Dedifferentiated amniotic fluid mesenchymal stem cell (primary cell): ENCODE measurements at regions not wholly inside any gene's neighbourhood (a gene's known extent, or its start where the extent isn't known, plus 50 kb on each side); places are given as distances from the start of the nearest gene placed in this dataset.
"Not testable (repeated sequence)": the region's sequence is repeated elsewhere in the genome, so short reads cannot be mapped to it uniquely, and the experiment has no call there.

Experiments used
- DNase-seq: peaks from one replicate; pipeline ENCODE4 v3.0.0-alpha.2; 2016; ENCODE audit errors: extremely low spot score

DNA sequence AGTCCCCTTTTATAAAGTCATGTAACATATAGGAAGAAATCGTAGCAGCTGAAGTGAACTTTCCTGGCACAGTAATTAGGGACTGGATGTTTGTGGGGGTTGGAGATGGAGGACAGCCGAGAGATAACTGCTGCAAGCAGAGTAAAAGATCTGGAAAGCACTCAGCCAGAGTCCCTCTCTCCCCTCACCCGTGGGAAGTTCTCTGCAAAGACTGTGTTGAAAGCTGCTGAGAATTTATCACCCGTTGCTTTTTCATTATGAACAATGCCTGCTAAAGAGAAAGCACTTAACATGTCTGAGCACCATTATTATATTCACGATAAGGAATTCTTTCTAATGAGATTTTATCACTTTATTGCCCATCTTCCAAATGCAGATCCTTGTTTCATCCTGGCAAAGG lies 248.8 kb downstream of the SHOX2 start:
- DNase-seq: no peak

DNA sequence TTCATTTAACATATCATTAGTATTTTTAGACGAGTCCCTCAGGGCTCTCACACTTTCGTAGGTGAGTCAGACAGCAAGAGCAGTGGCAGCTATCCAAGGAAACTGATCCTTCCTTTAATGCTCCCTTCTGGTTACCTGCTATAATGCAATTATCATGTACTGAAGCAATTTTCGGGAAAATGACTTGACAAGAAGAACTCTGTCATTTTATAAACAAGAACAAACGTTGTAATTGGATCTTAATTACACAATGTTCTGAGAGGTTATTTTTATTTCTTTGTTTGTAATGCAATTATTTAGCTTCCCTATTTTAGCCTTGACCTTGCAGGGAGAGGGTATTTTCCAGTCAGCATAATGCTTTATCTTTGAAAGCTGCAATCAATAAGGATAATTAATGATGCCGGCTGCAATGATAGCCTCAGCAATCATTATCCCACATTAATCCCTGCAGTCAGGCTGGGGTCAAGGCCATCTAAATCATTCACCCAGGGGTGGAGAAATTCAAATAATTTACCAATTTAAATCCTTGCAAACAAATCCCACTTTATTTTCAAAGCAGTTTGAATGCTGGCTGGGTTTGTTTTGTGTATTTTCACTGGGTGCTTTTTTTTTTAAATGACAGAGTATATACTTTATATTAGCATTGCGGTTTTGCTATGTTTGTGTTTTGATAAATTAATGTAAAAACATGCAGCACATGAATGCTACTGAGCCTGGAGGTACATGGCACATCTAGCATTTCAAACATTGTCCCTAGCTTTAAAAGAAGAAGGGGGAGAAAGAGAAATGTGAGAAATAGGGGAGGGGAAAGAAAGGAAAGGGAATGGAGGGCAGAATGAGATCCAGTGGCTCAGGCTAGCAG lies 249.9 kb downstream of the SHOX2 start:
- DNase-seq: no peak

DNA sequence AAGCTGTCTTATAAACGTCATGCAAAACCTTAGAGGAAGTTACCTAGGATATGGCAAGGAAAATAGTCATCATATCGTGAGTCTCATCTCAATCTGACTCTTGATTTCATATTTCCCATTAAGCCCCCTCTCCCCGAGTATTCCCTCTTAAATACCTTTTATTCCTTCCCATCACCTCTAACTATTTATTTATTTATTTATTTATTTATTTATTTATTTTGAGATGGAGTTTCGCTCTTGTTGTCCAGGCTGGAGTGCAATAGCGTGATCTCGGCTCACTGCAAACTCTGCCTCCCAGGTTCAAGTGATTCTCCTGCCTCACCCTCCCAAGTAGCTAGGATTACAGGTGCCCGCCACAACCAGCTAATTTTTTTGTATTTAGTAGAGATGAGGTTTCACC lies 260.4 kb downstream of the SHOX2 start:
- not testable (repeated sequence) for DNase-seq

DNA sequence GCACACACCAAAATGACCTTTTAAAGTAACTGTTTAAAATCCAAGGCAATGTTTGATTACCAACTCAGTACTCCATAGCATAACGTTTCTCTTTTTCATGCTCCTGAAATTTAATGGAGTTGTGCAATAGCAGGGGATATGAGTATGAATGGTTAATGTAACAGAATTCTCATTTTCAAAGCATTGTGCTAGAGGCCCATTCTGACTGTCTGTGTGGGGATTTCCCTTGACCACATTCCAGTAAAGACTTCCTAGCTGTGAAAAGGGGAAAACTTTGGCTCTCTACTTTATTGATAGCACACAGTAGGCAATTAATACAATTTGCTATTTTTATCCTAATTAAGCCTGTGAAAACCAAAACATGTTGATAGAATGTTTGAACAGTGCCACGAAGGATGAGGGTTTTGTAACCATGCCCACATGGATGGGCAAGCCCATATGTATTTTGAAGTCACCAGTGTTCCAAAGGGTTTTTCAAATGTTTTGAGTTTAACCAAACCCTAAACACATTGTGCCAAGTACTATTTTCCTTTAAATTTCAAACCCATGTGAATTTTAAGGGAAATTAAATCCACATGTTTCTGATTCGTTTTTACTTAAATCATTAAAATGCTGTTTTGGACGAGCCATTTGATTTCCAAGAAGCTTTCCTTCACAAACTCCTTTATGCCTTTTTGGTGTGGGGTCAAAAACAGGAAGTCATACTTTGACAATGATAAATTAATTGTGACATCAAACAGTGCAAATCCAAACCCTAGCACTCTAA lies 261.2 kb downstream of the SHOX2 start:
- peak; percentile 50 for DNase-seq

DNA sequence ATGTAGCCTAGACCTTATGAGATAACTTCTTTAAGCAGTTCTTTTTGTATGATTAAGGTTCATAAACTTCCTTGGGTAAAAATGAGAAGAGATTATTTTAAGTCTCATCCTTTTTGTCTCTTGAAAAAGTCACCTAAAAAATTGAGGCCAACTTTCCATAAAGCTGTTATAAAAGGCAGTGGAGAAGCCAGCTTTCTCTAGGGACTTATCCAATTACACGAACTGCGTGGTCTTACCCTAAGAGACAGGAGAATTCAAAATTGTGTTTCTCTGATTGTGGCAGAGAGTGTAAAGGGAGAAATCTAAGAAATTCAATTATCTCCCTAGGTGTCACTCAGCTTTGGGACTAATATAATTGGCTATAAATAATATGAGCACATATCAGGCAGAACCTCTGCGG lies 262.0 kb downstream of the SHOX2 start:
- no peak for DNase-seq

DNA sequence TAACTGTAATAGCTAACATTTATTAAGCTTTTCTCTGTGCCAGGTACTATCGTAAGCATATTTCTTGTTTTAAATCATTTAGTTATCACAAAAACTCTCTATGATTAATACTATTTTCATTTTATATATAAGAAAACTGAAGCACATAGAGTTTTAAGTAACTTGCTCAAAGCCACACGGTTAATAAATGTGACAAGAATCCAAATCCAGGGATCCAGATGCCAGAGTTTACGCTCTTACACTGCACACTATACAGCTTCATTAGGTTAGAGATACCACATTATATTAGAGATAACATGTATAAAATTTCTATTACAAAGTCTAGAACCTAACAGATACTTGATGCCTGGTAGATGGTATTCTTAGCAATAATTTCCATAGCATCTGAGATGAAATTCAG lies 265.2 kb downstream of the SHOX2 start:
- no peak for DNase-seq

DNA sequence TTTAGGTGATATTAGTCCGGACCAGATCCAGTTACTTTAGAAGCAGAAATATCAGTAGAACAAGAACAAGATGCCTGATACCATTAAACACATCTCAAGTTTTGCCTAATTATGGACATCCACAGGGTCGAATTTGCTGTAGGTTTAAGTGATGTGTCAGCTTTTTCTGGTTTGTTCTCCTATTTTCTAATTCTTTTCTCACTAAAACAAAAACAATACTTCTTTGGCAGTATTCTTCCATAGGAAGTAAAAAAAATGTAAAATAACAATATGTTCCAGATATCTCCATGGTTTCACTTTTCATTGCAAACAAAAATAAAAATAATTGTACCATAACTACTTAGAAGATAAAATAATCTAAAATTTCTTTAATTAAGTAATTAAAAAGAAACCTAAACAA lies 265.7 kb downstream of the SHOX2 start:
- DNase-seq: no peak

DNA sequence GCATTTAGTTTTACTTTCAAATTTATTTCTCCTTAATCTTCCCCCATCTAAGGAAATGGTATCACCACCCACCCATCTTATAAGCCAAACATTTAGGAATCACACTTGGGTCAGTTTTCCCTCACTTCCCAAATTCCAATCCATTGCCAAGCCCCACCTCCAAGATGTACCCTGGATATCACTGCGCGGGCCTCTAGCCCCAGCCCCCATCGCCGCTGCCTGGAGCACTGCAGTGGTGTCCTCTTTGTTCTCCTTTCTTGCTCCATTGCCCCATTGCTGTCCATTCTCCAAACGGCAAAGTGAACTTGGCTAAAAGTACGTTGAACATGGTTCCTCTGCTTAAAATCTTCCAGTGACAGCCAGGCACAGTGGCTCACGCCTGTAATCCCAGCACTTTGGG lies 267.8 kb downstream of the SHOX2 start:
- no peak for DNase-seq

DNA sequence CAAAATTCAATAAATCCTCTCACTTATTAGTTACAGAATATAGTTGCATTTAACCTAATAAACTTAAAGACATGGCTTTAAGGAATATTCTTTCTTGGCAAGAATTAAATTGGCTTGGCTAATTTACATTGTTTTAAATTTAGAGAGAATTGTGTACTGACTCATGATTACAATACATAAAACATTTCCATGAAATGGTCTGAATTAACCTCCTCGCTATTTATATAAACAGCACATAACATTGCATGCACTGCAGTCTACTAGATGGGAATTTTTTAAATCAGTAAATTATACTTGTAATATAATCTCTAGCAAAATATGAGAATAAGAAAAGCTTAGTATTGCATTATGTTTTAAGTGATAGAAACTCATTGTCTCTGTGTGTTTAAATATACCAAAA lies 268.9 kb downstream of the SHOX2 start:
- peak; percentile 74 for DNase-seq

DNA sequence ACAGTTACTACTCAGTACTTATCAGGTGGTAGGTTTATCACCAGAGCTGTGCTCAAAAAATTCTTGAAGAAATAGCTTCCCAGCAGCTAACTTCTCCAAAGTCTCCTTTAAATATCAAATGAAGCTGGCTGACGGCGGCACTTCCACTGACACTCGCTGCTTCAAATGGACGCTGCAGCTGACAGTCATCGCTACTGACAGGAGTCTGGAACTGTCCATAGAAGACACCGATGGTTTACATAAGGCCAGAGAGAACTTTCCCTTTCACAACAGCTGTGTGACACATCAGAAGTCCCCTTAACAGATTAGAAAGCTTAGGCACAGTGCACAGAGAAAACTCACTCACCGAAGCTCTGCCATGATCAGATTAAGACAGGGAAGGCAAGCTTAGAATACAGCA lies 270.2 kb downstream of the SHOX2 start:
- no peak for DNase-seq

DNA sequence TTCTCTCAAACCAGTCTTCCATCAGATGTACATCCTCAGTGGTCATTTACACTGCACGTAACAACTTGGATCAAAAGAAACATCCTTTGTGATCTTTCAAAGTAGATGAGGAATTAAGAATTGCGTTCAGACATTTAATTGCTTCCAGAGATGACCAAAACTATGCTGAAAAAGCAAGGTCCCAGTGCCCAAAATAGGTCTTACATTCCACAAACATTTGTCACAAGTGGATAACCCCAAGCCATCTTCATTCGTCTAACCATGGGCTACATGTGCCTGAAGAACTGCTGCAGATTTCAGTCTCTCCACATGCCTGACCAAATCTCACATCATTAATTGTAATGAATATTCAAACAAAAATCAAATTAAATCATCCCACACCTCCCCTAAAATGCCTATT lies 273.6 kb downstream of the SHOX2 start:
- peak; percentile 22 for DNase-seq

DNA sequence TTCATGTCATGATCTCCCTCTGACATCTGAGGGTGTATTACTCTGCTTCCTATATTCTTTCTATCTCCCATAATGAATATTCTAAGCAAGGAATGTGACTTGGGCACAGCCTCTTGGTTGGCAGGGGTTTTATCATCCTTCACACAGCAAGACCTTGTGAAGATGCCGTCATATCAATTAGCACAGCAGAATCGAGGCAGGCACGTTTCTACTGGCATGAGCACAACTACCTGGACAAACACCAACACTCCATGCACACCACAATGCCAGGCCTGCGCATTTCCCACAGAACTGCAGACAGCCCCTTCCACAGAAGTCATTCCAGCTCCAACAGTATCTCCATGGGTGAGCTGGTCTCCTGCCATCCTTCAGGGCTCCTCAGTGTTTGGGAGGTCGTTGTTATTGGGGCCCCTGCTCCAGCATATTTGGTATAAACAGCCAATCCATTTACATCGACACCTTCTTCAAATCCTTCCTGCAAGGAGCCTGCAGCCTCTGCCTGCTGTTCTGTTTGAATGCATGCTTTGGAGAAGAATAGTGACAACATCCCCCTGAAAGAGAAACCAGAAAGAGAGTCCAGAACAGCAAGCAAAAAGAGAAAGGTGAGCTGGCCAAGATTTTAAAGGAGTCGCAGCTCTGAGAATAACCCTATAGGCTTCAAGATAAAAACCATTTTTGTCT lies 275.5 kb downstream of the SHOX2 start:
- DNase-seq: no peak

DNA sequence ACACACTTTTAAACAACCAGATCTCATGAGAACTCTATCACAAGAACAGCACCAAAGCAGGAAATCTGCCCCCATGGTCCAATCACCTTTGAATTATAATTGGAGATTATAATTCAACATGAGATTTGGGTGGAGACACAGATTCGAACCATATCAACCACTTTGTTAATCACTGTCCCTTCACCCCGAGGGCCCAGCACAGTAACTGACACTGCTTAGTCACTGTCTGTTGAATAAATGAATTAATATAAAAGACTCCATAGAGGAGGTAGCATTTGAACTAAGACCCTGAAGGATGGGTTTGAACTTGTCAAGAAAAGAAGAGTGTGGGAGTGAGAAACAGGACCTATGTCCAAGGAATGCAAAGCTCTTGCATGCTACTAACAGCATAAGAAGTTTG lies 276.4 kb downstream of the SHOX2 start:
- no peak for DNase-seq

DNA sequence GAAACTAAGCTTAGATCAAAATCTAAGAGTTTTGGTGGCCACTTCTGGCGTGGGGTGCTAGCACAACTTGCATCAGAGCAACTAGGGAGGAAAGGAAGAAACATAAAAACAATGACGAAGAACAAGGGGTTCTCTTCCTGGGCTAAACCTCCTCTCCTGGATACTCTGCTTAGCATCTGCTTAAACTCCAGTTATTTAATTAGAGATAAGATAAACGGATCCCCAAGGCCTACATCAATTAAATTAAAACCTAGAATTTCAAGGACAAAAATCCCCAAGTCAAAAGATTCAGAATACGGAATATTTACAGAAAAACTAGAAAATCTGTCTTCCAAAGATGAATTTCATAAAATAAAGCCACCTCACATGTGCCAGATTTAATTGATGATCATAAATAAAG lies 281.9 kb downstream of the SHOX2 start:
- DNase-seq: no peak

DNA sequence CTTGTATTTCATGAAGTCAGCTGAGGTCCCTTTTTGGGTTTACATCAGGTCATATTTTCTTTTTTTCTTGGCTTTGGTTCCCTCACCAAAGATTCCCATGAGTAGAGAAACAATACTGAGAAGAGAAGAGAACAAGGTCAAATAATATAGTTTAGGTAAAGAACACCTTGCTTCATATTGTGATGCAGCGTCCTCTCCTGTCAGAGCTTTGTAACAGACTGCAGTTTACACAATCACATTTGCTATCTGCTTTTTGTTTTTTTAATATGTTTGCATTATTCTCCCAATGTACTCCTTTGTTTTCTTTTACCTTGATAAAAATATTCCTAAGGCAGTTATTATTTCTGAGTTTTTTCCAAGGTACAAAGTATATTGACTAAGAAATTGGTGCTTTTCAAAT lies 283.2 kb downstream of the SHOX2 start:
- DNase-seq: no peak

DNA sequence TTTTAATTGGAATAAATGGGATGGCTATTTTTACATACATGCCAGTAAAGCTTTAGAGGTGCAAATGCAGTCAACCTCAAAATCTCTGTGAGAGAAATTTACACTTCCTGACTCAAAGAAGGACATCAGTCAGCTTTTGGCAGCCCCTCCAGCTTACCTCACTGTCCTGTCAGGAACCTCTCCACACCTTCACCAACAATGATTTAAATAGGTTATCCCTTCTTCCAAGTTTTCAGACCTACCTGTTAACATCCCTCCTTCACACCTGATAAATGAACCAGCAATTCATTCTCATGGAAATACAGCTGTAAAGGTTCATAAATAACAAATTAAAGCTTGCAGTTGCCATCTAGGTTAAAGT lies 286.1 kb downstream of the SHOX2 start:
- DNase-seq: no peak

DNA sequence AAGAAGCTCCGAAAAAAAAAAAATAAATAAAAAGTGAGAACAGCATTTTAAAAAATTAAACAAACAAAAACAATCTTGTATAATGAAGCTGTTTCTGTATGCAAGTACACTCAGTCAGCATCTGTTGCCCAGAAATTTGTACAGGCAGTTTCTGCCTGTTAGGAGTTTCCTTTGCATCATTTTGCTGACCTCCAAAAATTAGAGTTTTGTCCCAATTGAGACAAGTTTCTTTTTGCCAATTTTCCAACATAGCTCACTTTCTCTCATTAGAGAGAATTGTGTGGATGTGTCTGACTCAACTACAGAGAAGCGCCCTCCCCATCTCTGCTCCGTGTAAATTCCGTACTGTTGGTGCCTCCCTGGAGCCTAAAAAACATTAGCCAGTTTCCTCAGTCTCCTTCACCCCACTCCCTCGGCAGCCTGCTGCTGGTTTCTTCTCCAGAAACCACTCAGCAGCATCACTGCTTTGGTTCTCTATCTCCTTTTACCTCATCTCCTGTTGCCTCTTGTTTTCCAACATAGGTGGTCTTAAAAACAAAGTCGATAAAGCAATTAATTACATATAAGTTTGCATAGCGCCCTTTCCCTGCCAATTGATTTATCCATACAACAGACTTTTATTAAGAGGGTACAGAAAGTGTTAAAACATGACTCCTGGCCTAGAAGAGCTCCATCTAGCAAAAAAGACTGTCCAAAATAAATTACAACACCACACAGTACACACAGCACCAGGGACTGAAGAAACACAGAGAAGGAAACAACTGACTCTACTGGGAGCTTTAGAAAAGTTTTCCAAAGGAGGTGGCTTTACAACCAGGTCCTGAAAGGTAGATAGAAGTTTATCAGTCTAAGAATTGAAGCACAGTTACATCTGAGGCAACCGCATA lies 286.7 kb downstream of the SHOX2 start:
- no peak for DNase-seq

DNA sequence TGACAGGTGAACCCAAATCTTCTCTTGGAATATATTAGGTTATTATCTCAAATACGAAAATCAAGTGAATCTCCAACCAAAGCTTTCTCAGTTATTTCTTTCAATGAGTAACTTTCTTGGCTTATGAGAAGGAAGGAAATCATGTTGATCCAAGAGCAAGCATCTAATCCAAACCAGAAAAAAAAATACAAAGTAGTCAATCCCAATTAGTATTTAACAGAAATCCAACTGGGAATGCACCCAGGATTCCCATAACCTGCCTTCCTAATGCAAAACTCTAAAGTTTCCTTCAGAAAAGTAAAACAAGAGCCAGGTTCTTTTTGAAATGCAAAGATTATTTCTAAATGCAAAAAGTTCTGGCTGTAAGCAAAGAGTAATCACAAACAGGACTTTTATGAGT lies 289.3 kb downstream of the SHOX2 start:
- DNase-seq: no peak

DNA sequence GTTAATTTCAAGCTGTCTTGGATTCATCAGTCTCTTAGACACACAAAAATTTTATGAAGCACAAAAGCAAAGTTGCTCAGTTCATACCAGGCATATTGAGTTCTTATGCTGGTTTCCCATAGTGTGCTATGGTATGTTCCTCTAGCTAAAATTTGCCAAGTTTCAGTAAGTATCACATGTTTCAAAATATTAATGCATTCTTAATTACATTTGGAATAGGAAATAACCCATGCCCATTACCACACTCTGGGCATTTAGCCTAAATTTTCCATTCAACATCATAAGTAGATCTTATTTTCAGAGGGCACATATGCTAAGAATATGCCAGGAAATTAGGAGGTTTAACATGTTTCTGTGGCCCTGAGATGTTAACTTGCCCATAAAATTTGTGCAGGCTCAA lies 289.9 kb downstream of the SHOX2 start:
- DNase-seq: no peak

DNA sequence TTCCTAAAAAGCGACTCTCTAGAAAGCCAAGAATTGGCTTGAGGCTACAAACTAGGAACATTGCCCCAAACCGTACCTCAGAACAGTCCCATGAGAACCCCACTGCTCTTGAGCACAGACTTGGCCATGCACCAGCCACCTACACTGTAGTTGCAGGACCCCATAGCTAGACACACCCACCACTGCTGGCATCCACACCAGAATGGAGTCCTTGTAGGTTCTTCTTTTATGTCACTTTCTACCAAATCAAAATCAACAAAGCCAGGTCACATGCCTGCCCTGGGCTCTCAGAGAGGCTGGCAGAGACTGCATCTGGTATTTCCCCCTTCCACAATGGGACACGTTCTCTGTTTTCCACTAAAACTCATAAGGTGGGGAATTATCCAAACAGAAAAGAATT lies 290.5 kb downstream of the SHOX2 start:
- no peak for DNase-seq

DNA sequence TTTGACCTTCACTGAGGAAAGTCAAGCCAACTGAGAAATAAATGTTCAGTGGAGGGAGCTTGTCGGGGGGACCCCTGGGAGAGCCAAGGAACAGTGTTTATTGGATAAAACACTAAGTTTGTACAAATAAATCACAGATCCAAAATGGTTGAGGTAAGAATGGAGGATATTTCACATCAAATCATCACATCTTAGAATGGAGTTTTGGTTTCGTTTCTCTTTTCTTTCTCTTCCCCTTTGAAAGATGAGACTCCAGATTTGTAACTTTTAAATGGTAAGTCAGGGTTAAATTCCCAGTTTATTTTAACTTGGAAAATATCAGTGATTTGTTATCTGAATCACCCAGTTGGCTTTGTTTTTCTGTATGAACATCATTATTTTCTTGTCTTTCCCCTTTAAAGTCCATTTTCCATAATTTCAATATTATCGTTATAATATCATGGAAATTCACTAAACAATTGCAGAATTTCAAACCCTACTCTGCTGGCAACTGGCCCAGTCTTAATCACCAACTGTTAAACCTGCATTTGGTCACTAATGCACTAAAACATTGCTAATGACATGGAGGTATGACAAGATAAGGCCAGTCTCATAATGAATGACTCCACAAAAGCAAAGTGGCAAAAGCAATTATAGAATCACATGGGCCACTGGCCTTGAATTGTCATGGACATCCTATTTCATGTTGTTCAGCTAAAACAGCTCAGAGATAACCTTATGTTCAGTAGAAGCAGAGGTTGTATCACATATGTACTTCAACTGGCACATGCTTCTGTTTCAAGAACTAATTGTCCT lies 295.1 kb downstream of the SHOX2 start:
- no peak for DNase-seq
